Stomach (tissue), 4 donors: ENCODE measurements at regions not wholly inside any gene's neighbourhood (a gene's known extent, or its start where the extent isn't known, plus 50 kb on each side); places are given as distances from the start of the nearest gene placed in this dataset.

Experiments used
- EP300 ChIP-seq: sonication (generic); formaldehyde crosslinking; IDR thresholded peaks from one replicate; pipeline ENCODE4 v1.6.1; 2017; ENCODE audit warnings: antibody characterized with exemption
- TF ChIP-seq, protein P1 (sequence below), 7 experiments: fragments of 450-650 bp in 4 of 7; fragments of 200-600 bp in 3 of 7; sonication (generic) in 3 of 7; IDR thresholded peaks; one replicate each; pipeline ENCODE4 v1.5.1; 2016 to 2019; ENCODE audit warnings: antibody characterized with exemption in 7 of 7, control low read depth in 2 of 7, mild to moderate bottlenecking in 1 of 7

DNA sequence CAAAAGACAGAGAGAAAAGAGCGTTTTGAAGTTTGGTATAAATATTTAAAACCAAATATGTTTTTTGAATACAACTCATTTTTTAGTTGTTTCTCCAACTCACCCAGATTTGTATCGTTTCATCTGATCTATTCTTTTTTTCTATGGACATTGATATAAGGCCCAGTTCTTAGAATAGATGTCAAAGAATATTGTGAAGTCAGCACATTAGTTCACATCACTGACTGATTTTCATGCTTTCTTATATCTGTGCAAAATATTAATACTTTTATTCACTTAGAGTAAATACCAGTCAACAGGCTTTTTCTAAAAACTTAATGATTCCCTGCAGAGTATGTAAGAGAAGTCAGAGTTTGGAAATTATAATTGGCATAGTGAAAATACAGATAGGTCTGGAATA, 254.4 kb upstream of the PTPRD start:
- no peak for TF ChIP-seq EP300
- TF ChIP-seq, protein P1, sequence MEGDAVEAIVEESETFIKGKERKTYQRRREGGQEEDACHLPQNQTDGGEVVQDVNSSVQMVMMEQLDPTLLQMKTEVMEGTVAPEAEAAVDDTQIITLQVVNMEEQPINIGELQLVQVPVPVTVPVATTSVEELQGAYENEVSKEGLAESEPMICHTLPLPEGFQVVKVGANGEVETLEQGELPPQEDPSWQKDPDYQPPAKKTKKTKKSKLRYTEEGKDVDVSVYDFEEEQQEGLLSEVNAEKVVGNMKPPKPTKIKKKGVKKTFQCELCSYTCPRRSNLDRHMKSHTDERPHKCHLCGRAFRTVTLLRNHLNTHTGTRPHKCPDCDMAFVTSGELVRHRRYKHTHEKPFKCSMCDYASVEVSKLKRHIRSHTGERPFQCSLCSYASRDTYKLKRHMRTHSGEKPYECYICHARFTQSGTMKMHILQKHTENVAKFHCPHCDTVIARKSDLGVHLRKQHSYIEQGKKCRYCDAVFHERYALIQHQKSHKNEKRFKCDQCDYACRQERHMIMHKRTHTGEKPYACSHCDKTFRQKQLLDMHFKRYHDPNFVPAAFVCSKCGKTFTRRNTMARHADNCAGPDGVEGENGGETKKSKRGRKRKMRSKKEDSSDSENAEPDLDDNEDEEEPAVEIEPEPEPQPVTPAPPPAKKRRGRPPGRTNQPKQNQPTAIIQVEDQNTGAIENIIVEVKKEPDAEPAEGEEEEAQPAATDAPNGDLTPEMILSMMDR (IDR thresholded peaks at IDR 0.05) = no peak
